ENCODE measurements at regions not wholly inside any gene's neighbourhood (a gene's known extent, or its start where the extent isn't known, plus 50 kb on each side); places are given as distances from the start of the nearest gene placed in this dataset.
"Not testable (repeated sequence)": the region's sequence is repeated elsewhere in the genome, so short reads cannot be mapped to it uniquely, and the experiment has no call there.

- TF ChIP-seq HOXA7 (CRISPR knock-in tag; IDR thresholded peaks at IDR 0.05) (no peak), CBX2 (IDR thresholded peaks at IDR 0.05; ENCODE audit: borderline replicate concordance, low read depth) (no peak), SMC3 (IDR thresholded peaks at IDR 0.05) (no peak), JUNB (IDR thresholded peaks at IDR 0.05) (no peak), KDM5A (IDR thresholded peaks at IDR 0.05) (no peak), HDAC2 (IDR thresholded peaks at IDR 0.05) (no peak), RAD21 (conservative IDR thresholded peaks at IDR 0.05 in 1 of 2, IDR thresholded peaks at IDR 0.05 in 1 of 2) (no peak)
Measured at GRCh38 chr7:84924353-84924752, 262.5 kb downstream of the SEMA3D start (continued).

GRCh38 chr7:84923348-84923747 lies 263.5 kb downstream of the SEMA3D start:
- no peak for DNase-seq (ENCODE audit: low read depth in 1 of 2, low spot score in 1 of 2)
- POLR2A ChIA-PET, result no interaction called here
- ATAC-seq, result no peak
- WGBS (ENCODE audit: missing lambda C conversion rate), result 74% methylated on average over 1 of the region's 1 CpG
- CTCF ChIA-PET, result no interaction called here
- H3K9me3 ChIP-seq, result no peaks in the 10 kb centered on the region
- no peak overlapping the region for H3K4me2 ChIP-seq
- TF ChIP-seq CHD4 (IDR thresholded peaks at IDR 0.05; ENCODE audit: borderline replicate concordance) (no peak), MAZ (IDR thresholded peaks at IDR 0.05; ENCODE audit: borderline replicate concordance, low read depth, low read length) (no peak), RAD21 (conservative IDR thresholded peaks at IDR 0.05 in 1 of 2, IDR thresholded peaks at IDR 0.05 in 1 of 2) (no peak), CHD2 (IDR thresholded peaks at IDR 0.05; ENCODE audit: low read length, partially characterized antibody) (no peak), HOXB13 (CRISPR knock-in tag; IDR thresholded peaks at IDR 0.05; ENCODE audit: low read depth) (no peak), EP300 (IDR thresholded peaks at IDR 0.05) (no peak), ESRRA (IDR thresholded peaks at IDR 0.05; ENCODE audit: borderline replicate concordance, low read length) (no peak), KDM1A (IDR thresholded peaks at IDR 0.05; ENCODE audit: low read depth) (no peak), EHMT2 (IDR thresholded peaks at IDR 0.05; ENCODE audit: low read depth) (no peak), PBX3 (IDR thresholded peaks at IDR 0.05) (no peak), HDAC2 (IDR thresholded peaks at IDR 0.05) (no peak), HEYL (CRISPR knock-in tag; IDR thresholded peaks at IDR 0.05) (no peak)
- H3K27ac ChIP-seq, result no peak overlapping the region
- no peaks in the 10 kb centered on the region for H3K4me1 ChIP-seq
- no peak for FAIRE-seq
- no peak overlapping the region for H3K4me3 ChIP-seq

GRCh38 chr7:84921154-84921553 lies 265.7 kb downstream of the SEMA3D start:
- DNase-seq (ENCODE audit: low read depth in 1 of 2, low spot score in 1 of 2) (no peak), ATAC-seq (no peak), FAIRE-seq (no peak)
- H3K4me2 ChIP-seq, result no peak overlapping the region
- POLR2A ChIA-PET, result no interaction called here
- no peaks in the 10 kb centered on the region for H3K9me3 ChIP-seq
- WGBS (ENCODE audit: missing lambda C conversion rate), result 40% methylated on average over 2 of the region's 2 CpGs
- CTCF ChIA-PET, result no interaction called here
- TF ChIP-seq MAZ (IDR thresholded peaks at IDR 0.05; ENCODE audit: borderline replicate concordance, low read depth, low read length), result no peak
- no peak for TF ChIP-seq CBX8 (IDR thresholded peaks at IDR 0.05)
- TF ChIP-seq RFX5 (IDR thresholded peaks at IDR 0.05), result no peak
- no peak for TF ChIP-seq HEYL (CRISPR knock-in tag; IDR thresholded peaks at IDR 0.05)
- TF ChIP-seq FOSB (CRISPR knock-in tag; IDR thresholded peaks at IDR 0.05), result no peak
- no peak for TF ChIP-seq REST (IDR thresholded peaks at IDR 0.05)
- no peak for TF ChIP-seq NPAS2 (CRISPR knock-in tag; IDR thresholded peaks at IDR 0.05; ENCODE audit: borderline replicate concordance)
- no peak for TF ChIP-seq EP300 (IDR thresholded peaks at IDR 0.05)
- no peak for TF ChIP-seq POLR2A (IDR thresholded peaks at IDR 0.05; ENCODE audit: low read length)
- TF ChIP-seq FOSL2 (IDR thresholded peaks at IDR 0.05), result no peak
- TF ChIP-seq FOSL2 (CRISPR knock-in tag; IDR thresholded peaks at IDR 0.05), result no peak
- TF ChIP-seq JUNB (IDR thresholded peaks at IDR 0.05), result no peak
- H3K4me1 ChIP-seq, result no peaks in the 10 kb centered on the region
- no peak overlapping the region for H3K27ac ChIP-seq
- no peak overlapping the region for H3K4me3 ChIP-seq

GRCh38 chr7:84916973-84917372 lies 269.9 kb downstream of the SEMA3D start:
- CTCF ChIA-PET, POLR2A ChIA-PET, ATAC-seq: not testable (repeated sequence)

More at GRCh38 chr7:84916973-84917372, 269.9 kb downstream of the SEMA3D start:
- WGBS (ENCODE audit: missing lambda C conversion rate), result 91% methylated on average over 8 of the region's 8 CpGs
- not testable (repeated sequence) for H3K4me2 ChIP-seq; H3K27ac ChIP-seq; FAIRE-seq; H3K4me3 ChIP-seq; DNase-seq (ENCODE audit: low read depth in 1 of 2, low spot score in 1 of 2); H3K9me3 ChIP-seq
- H3K4me1 ChIP-seq, result peaks cover 11% of the 10 kb centered on the region
